ENCODE measurements at regions not wholly inside any gene's neighbourhood (a gene's known extent, or its start where the extent isn't known, plus 50 kb on each side); places are given as distances from the start of the nearest gene placed in this dataset.

DNA sequence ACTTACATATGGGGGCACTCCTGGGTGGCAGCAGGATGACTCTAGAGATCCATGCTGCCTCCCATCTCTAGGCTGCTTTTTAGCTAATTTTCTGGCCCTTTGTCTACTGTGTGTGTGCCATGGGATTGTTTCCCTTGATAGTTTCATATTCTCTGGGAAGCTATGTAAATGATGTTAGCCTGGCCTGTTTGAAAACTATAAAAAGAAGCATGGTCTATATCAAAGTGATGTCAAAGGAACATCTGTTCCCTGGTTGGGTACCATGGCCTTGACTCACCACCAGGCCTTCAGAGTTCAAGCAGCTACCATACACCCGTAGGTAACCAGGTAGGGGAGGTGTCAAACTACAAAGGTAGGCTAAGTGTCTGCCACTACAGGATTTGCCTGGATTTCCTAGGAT, 310.4 kb downstream of the FRK start (continued):
- TF ChIP-seq, protein P1, sequence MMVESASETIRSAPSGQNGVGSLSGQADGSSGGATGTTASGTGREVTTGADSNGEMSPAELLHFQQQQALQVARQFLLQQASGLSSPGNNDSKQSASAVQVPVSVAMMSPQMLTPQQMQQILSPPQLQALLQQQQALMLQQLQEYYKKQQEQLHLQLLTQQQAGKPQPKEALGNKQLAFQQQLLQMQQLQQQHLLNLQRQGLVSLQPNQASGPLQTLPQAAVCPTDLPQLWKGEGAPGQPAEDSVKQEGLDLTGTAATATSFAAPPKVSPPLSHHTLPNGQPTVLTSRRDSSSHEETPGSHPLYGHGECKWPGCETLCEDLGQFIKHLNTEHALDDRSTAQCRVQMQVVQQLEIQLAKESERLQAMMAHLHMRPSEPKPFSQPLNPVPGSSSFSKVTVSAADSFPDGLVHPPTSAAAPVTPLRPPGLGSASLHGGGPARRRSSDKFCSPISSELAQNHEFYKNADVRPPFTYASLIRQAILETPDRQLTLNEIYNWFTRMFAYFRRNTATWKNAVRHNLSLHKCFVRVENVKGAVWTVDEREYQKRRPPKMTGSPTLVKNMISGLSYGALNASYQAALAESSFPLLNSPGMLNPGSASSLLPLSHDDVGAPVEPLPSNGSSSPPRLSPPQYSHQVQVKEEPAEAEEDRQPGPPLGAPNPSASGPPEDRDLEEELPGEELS (CRISPR knock-in tag; IDR thresholded peaks at IDR 0.05; ENCODE audit: borderline replicate concordance), result no peak
- TF ChIP-seq, protein P2, sequence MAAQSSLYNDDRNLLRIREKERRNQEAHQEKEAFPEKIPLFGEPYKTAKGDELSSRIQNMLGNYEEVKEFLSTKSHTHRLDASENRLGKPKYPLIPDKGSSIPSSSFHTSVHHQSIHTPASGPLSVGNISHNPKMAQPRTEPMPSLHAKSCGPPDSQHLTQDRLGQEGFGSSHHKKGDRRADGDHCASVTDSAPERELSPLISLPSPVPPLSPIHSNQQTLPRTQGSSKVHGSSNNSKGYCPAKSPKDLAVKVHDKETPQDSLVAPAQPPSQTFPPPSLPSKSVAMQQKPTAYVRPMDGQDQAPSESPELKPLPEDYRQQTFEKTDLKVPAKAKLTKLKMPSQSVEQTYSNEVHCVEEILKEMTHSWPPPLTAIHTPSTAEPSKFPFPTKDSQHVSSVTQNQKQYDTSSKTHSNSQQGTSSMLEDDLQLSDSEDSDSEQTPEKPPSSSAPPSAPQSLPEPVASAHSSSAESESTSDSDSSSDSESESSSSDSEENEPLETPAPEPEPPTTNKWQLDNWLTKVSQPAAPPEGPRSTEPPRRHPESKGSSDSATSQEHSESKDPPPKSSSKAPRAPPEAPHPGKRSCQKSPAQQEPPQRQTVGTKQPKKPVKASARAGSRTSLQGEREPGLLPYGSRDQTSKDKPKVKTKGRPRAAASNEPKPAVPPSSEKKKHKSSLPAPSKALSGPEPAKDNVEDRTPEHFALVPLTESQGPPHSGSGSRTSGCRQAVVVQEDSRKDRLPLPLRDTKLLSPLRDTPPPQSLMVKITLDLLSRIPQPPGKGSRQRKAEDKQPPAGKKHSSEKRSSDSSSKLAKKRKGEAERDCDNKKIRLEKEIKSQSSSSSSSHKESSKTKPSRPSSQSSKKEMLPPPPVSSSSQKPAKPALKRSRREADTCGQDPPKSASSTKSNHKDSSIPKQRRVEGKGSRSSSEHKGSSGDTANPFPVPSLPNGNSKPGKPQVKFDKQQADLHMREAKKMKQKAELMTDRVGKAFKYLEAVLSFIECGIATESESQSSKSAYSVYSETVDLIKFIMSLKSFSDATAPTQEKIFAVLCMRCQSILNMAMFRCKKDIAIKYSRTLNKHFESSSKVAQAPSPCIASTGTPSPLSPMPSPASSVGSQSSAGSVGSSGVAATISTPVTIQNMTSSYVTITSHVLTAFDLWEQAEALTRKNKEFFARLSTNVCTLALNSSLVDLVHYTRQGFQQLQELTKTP (IDR thresholded peaks at IDR 0.05; ENCODE audit: low read depth in 1 of 2, partially characterized antibody in 2 of 2), result no peak
- TF ChIP-seq MBD2 (IDR thresholded peaks at IDR 0.05; ENCODE audit: borderline replicate concordance, low read depth), result no peak
- no peak for TF ChIP-seq HOXB6 (CRISPR knock-in tag; IDR thresholded peaks at IDR 0.05; ENCODE audit: borderline replicate concordance)

DNA sequence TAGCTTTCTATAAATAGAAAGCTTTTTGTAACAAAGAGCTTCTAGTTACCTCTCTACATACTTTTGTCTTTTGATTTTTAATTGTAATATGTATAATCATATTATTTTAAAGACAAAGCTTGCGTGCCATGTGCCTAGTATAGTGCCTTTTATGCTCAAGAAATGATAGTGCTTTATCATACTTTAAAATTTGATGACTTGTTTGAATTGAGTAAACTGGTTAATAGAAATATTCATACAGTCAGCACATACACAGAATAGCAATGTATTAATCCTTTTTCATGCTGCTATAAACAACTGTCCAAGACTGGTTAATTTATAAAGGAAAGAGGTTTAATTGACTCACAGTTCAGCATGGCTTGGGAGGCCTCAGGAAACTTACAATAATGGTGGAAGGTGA, 313.0 kb downstream of the FRK start:
- H3K4me1 ChIP-seq (replicated peaks in 1 of 2; ENCODE audit: control insufficient read depth in 2 of 2, insufficient read depth in 2 of 2, low read length in 2 of 2), result no peaks in the 10 kb centered on the region
- WGBS (ENCODE audit: insufficient coverage, low coverage, missing lambda C conversion rate), result 0% methylated on average over 1 of the region's 1 CpG
- DNase-seq (ENCODE audit: extremely low read depth in 1 of 4, low spot score in 3 of 4), result no peak
- no peak for ATAC-seq
- POLR2A ChIA-PET, result no interaction called here
- no peak overlapping the region for H2AFZ ChIP-seq (ENCODE audit: low read depth, low read length)
- no peaks in the 10 kb centered on the region for H3K79me2 ChIP-seq (ENCODE audit: control insufficient read depth, insufficient read depth, low read length)
- no TSS peak for BruUV-seq (replicated peaks)
- in situ Hi-C loops (cut with MboI), result no loop called here
- intact Hi-C loops (cut with micrococcal nuclease), result no loop called here
- no peak overlapping the region for H3K9ac ChIP-seq (ENCODE audit: insufficient read depth in 1 of 2, low read depth in 2 of 2, low read length in 2 of 2)
- CTCF ChIA-PET (ENCODE audit: low intra/inter-chr PET ratio), result no interaction called here
- no peaks in the 10 kb centered on the region for H3K36me3 ChIP-seq (ENCODE audit: control insufficient read depth, insufficient read depth, low read length)
- H3K27me3 ChIP-seq (ENCODE audit: control insufficient read depth in 2 of 2, insufficient read depth in 2 of 2, low read length in 2 of 2), result no peaks in the 10 kb centered on the region
- H3K9me3 ChIP-seq (replicated peaks; ENCODE audit: control insufficient read depth, insufficient read depth, low read depth, low read length), result no peaks in the 10 kb centered on the region
- H3K4me2 ChIP-seq (ENCODE audit: insufficient read depth, low read length), result no peak overlapping the region
- no peak for TF ChIP-seq ZBTB43 (CRISPR knock-in tag; IDR thresholded peaks at IDR 0.05)
- TF ChIP-seq CBX1 (IDR thresholded peaks at IDR 0.05; ENCODE audit: low read depth), result no peak
- TF ChIP-seq ZNF561 (CRISPR knock-in tag; conservative IDR thresholded peaks at IDR 0.05), result no peak
- no peak for TF ChIP-seq POLR2B (IDR thresholded peaks at IDR 0.05; ENCODE audit: low read depth, partially characterized antibody)
- TF ChIP-seq NR4A1 (CRISPR knock-in tag; IDR thresholded peaks at IDR 0.05), result no peak
- no peak for TF ChIP-seq NR4A1 (tag; IDR thresholded peaks at IDR 0.05)
- no peak for TF ChIP-seq NBN (IDR thresholded peaks at IDR 0.05; ENCODE audit: low read depth)
- no peak for TF ChIP-seq CBX5 (IDR thresholded peaks at IDR 0.05; ENCODE audit: borderline replicate concordance, low read depth)
- no peak for TF ChIP-seq RBFOX2 (IDR thresholded peaks at IDR 0.05; ENCODE audit: low read depth, low read length)
- H4K20me1 ChIP-seq (replicated peaks; ENCODE audit: control insufficient read depth, insufficient read depth, low read length), result no peaks in the 10 kb centered on the region
- no peak overlapping the region for H3K27ac ChIP-seq (ENCODE audit: extremely low read depth, low read depth, low read length)
- H3K9me1 ChIP-seq (ENCODE audit: control insufficient read depth, insufficient read depth, low read length), result no peaks in the 10 kb centered on the region
- no peak overlapping the region for H3K4me3 ChIP-seq
- no peak for FAIRE-seq

Measured in K562 (cell line).